Endodermal cell (in vitro differentiated cells): ENCODE measurements at regions not wholly inside any gene's neighbourhood (a gene's known extent, or its start where the extent isn't known, plus 50 kb on each side); places are given as distances from the start of the nearest gene placed in this dataset.

Source experiments
- DNase-seq: peaks from one replicate; pipeline ENCODE4 v3.0.0-alpha.2; 2017
- H3K27ac ChIP-seq: 2 replicates; pipeline ENCODE4 v1.5.1; 2013; ENCODE audit warnings: mild to moderate bottlenecking, low read depth, low read length, moderate library complexity
- H3K27me3 ChIP-seq: 2 replicates; pipeline ENCODE4 v1.6.1; 2013; ENCODE audit warnings: mild to moderate bottlenecking, low read length, moderate library complexity; ENCODE audit not compliant: insufficient read depth, control insufficient read depth, poor library complexity, severe bottlenecking
- H3K36me3 ChIP-seq: 2 replicates; pipeline ENCODE4 v1.7.0; 2013; ENCODE audit warnings: mild to moderate bottlenecking, low read length, moderate library complexity; ENCODE audit not compliant: control insufficient read depth, insufficient read depth
- H3K4me1 ChIP-seq: one replicate; pipeline ENCODE4 v1.7.0; 2013; ENCODE audit warnings: low read length; ENCODE audit not compliant: control insufficient read depth, insufficient read depth
- H3K4me3 ChIP-seq: 2 replicates; pipeline ENCODE4 v1.5.1; 2013; ENCODE audit warnings: mild to moderate bottlenecking, low read length, moderate library complexity
- H3K9ac ChIP-seq: 2 replicates; pipeline ENCODE4 v1.6.1; 2013; ENCODE audit warnings: mild to moderate bottlenecking, low read length, moderate library complexity; ENCODE audit not compliant: poor library complexity, severe bottlenecking; ENCODE audit errors: extremely low read depth
- H3K9me3 ChIP-seq: 2 replicates; pipeline ENCODE4 v1.6.1; 2013; ENCODE audit warnings: mild to moderate bottlenecking, low read length, moderate library complexity; ENCODE audit not compliant: control insufficient read depth
- H3K27ac Mint-ChIP-seq: 2 replicates; pipeline ENCODE4 v1.8.0; 2020; ENCODE audit warnings: mixed read lengths
- H3K27me3 Mint-ChIP-seq: 2 replicates; pipeline ENCODE4 v1.8.0; 2021; ENCODE audit warnings: mild to moderate bottlenecking, mixed read lengths; ENCODE audit not compliant: insufficient read depth
- H3K36me3 Mint-ChIP-seq: 2 replicates; pipeline ENCODE4 v1.8.0; 2020; ENCODE audit warnings: low read depth, mixed read lengths
- H3K4me1 Mint-ChIP-seq: 2 replicates; pipeline ENCODE4 v1.8.0; 2020; ENCODE audit warnings: mixed read lengths
- H3K4me3 Mint-ChIP-seq: 2 replicates; pipeline ENCODE4 v1.8.0; 2020; ENCODE audit warnings: mild to moderate bottlenecking, moderate library complexity, mixed read lengths
- H3K9me3 Mint-ChIP-seq: 2 replicates; pipeline ENCODE4 v1.8.0; 2020; ENCODE audit warnings: mild to moderate bottlenecking, mixed read lengths
- WGBS, 2 experiments: methylation state at CpG; one replicate each; pipeline versions ENCODE4 v1.1.5 to v1.1.7; 2013; ENCODE audit warnings: missing lambda C conversion rate in 2 of 2, mixed read lengths in 1 of 2; ENCODE audit not compliant: insufficient coverage in 1 of 2, insufficient read length in 1 of 2; 5-methylcytosine and 5-hydroxymethylcytosine counted together
- TF ChIP-seq, protein P1 (sequence below): fragments of 200-600 bp; sonication (generic); conservative IDR thresholded peaks from 2 replicates; pipeline ENCODE4 v1.5.0; 2021; ENCODE audit warnings: antibody characterized with exemption, mild to moderate bottlenecking

DNA sequence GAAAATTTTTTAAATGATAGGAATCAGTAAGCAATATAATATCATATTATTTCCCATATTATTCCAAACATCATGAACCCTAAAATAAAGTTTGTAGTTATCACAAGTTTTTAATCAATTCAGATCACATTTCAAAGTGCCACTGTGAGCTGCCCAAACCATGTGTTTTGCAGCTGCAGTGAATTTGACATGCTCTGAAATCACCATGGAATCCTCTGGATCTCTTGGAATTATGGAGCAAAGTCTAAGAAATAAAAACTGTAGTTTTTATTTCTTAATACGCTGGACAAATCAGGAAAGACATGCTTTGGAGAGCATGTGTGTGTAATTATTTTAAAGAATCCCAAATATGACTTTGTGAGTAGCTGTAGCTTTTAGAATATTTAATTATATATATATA, 262.7 kb downstream of the ANKRD50 start:
- Mint-ChIP-seq H3K27ac (no peak overlapping the region), H3K4me3 (no peak overlapping the region), H3K9me3 (peaks cover 24% of the 10 kb centered on the region), H3K4me1 (no peaks in the 10 kb centered on the region), H3K27me3 (no peaks in the 10 kb centered on the region), H3K36me3 (no peaks in the 10 kb centered on the region)
- H3K4me3 ChIP-seq = no peak overlapping the region
- WGBS, 2 experiments = 100% methylated on average over 1 of the region's 1 CpG; no CpG with 5 or more reads in 1 of the 2 experiments
- H3K36me3 ChIP-seq = no peaks in the 10 kb centered on the region
- TF ChIP-seq, protein P1, sequence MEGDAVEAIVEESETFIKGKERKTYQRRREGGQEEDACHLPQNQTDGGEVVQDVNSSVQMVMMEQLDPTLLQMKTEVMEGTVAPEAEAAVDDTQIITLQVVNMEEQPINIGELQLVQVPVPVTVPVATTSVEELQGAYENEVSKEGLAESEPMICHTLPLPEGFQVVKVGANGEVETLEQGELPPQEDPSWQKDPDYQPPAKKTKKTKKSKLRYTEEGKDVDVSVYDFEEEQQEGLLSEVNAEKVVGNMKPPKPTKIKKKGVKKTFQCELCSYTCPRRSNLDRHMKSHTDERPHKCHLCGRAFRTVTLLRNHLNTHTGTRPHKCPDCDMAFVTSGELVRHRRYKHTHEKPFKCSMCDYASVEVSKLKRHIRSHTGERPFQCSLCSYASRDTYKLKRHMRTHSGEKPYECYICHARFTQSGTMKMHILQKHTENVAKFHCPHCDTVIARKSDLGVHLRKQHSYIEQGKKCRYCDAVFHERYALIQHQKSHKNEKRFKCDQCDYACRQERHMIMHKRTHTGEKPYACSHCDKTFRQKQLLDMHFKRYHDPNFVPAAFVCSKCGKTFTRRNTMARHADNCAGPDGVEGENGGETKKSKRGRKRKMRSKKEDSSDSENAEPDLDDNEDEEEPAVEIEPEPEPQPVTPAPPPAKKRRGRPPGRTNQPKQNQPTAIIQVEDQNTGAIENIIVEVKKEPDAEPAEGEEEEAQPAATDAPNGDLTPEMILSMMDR = no peak
- H3K9ac ChIP-seq = no peak overlapping the region
- no peaks in the 10 kb centered on the region for H3K4me1 ChIP-seq
- H3K9me3 ChIP-seq = peaks cover 5% of the 10 kb centered on the region
- no peaks in the 10 kb centered on the region for H3K27me3 ChIP-seq
- no peak for DNase-seq
- no peak overlapping the region for H3K27ac ChIP-seq

DNA sequence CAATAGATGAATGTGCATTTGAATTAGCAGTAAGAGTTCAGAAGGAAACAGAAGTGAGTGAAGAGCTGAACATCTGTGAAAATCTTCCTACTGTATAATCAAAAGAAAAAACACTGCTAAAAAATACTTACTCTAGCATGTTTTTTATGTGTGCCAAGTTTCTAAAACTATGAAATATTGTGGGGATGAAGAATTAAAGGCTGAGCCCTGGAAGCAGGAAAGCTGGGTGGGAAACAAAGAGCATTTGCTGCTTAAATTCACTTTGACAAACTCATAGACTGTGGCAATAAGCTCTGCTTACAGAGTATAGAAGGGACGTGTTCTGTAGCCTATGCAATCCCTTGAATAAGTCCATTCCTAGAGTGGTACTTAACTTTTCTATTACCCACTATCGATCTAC, 261.7 kb downstream of the ANKRD50 start:
- no peak overlapping the region for H3K27ac ChIP-seq
- TF ChIP-seq, protein P1 = no peak
- H3K36me3 ChIP-seq = no peaks in the 10 kb centered on the region
- Mint-ChIP-seq H3K27me3 (no peaks in the 10 kb centered on the region), H3K4me1 (no peaks in the 10 kb centered on the region), H3K27ac (no peak overlapping the region), H3K36me3 (no peaks in the 10 kb centered on the region), H3K9me3 (peaks cover 16% of the 10 kb centered on the region), H3K4me3 (no peak overlapping the region)
- H3K4me3 ChIP-seq = no peak overlapping the region
- no peak for DNase-seq
- H3K9ac ChIP-seq = no peak overlapping the region
- peaks cover 5% of the 10 kb centered on the region for H3K9me3 ChIP-seq
- no peaks in the 10 kb centered on the region for H3K4me1 ChIP-seq
- 86 to 92% methylated on average over 1 to 2 of the region's 2 CpGs for WGBS, 2 experiments
- no peaks in the 10 kb centered on the region for H3K27me3 ChIP-seq

DNA sequence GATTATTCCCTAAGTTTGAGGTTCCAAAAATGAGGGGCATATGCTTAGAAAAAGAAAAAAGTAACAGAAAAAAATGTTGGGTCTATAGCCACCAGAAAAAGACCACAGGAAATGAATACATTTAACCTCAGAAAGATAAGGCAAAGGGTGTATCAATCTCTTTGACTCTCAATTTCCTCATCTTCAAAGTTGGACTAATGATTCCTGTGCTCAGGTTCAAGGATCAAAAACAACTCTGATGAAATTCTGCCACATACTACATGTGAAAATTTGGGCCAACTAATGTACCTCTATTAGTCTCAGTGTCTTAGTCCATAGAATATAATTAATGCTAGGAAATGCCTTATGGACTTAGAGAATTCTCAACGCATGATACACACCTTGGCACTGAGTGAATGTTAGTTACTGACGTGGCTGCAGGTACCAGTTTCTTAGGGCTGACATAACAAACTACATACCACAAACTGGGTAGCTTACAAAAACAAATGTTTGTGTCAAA, 257.7 kb downstream of the ANKRD50 start:
- H3K36me3 ChIP-seq = no peaks in the 10 kb centered on the region
- Mint-ChIP-seq H3K4me3 (no peak overlapping the region), H3K4me1 (peaks cover 1% of the 10 kb centered on the region), H3K9me3 (no peaks in the 10 kb centered on the region), H3K27ac (no peak overlapping the region), H3K36me3 (no peaks in the 10 kb centered on the region), H3K27me3 (no peaks in the 10 kb centered on the region)
- no peak overlapping the region for H3K4me3 ChIP-seq
- no peak for DNase-seq
- no peaks in the 10 kb centered on the region for H3K9me3 ChIP-seq
- H3K27me3 ChIP-seq = no peaks in the 10 kb centered on the region
- 94 to 100% methylated on average over 1 to 2 of the region's 2 CpGs for WGBS, 2 experiments
- no peaks in the 10 kb centered on the region for H3K4me1 ChIP-seq
- no peak overlapping the region for H3K27ac ChIP-seq
- TF ChIP-seq, protein P1 = no peak
- H3K9ac ChIP-seq = no peak overlapping the region
